ENCODE measurements at regions not wholly inside any gene's neighbourhood (a gene's known extent, or its start where the extent isn't known, plus 50 kb on each side); places are given as distances from the start of the nearest gene placed in this dataset.

- Histone ChIP-seq H4K91ac (ENCODE audit: low read depth, low read length, poor library complexity) (no peak overlapping the region), H3K36me3 (replicated peaks in 1 of 2; ENCODE audit: control insufficient read depth in 2 of 2, insufficient read depth in 2 of 2, low read length in 2 of 2) (peaks cover 0 to 2% of the 10 kb centered on the region in 2 donors), H2AFZ (ENCODE audit: low read length) (no peak overlapping the region), H4K8ac (ENCODE audit: low read depth, low read length) (no peak overlapping the region), H3K4me3 (ENCODE audit: low read length in 2 of 2) (no peak overlapping the region), H3K9me3 (replicated peaks in 1 of 2; ENCODE audit: control insufficient read depth in 2 of 2, insufficient read depth in 1 of 2, low read depth in 1 of 2, low read length in 2 of 2) (peaks cover 0 to 2% of the 10 kb centered on the region in 2 donors), H3K9ac (ENCODE audit: low read depth, low read length, poor library complexity) (no peak overlapping the region), H3K18ac (ENCODE audit: low read length) (no peak overlapping the region), H3K4me2 (ENCODE audit: insufficient read depth, low read length, poor library complexity, severe bottlenecking) (no peak overlapping the region), H2BK12ac (ENCODE audit: low read length) (no peak overlapping the region), H3K14ac (ENCODE audit: low read length) (no peak overlapping the region), H3K23ac (ENCODE audit: low read depth, low read length, poor library complexity) (no peak overlapping the region), H2BK15ac (ENCODE audit: low read length) (no peak overlapping the region), H2BK5ac (ENCODE audit: low read length) (no peak overlapping the region), H2AK5ac (ENCODE audit: low read depth, low read length) (no peak overlapping the region), H3K4me1 (ENCODE audit: control insufficient read depth in 2 of 2, insufficient read depth in 1 of 2, low read depth in 1 of 2, low read length in 2 of 2) (no peaks in the 10 kb centered on the region), H3K27ac (replicated peaks; ENCODE audit: low read length) (no peak overlapping the region), H2BK120ac (ENCODE audit: low read depth, low read length) (no peak overlapping the region), H3K79me1 (ENCODE audit: low read depth, low read length) (no peaks in the 10 kb centered on the region), H3K4ac (ENCODE audit: low read length) (no peak overlapping the region), H3K27me3 (ENCODE audit: control insufficient read depth in 3 of 3, insufficient read depth in 3 of 3, low read depth in 1 of 3, low read length in 3 of 3) (no peaks in the 10 kb centered on the region)
- no peak for DNase-seq (ENCODE audit: low spot score)
- no CpG with 5 or more reads among the region's 5 CpGs for WGBS, 2 donors (ENCODE audit: extremely low coverage in 2 of 2, insufficient read length in 2 of 2, insufficient replicate concordance in 1 of 2)
These were observed 224.0 kb upstream of the TENM3 start for GRCh38 chr4:182019148-182019652.

- no peaks in the 10 kb centered on the region for H3K4me1 ChIP-seq (ENCODE audit: control insufficient read depth in 2 of 2, insufficient read depth in 1 of 2, low read depth in 1 of 2, low read length in 2 of 2)
- H2BK120ac ChIP-seq (ENCODE audit: low read depth, low read length): no peak overlapping the region
- no peaks in the 10 kb centered on the region for H3K27me3 ChIP-seq (ENCODE audit: control insufficient read depth in 3 of 3, insufficient read depth in 3 of 3, low read depth in 1 of 3, low read length in 3 of 3)
- no peak overlapping the region for H3K4ac ChIP-seq (ENCODE audit: low read length)
- H2AK5ac ChIP-seq (ENCODE audit: low read depth, low read length): no peak overlapping the region
- H4K8ac ChIP-seq (ENCODE audit: low read depth, low read length): no peak overlapping the region
- no peak overlapping the region for H2BK12ac ChIP-seq (ENCODE audit: low read length)
- H3K4me3 ChIP-seq (ENCODE audit: low read length in 2 of 2): no peak overlapping the region
- no peak overlapping the region for H2BK15ac ChIP-seq (ENCODE audit: low read length)
- WGBS, 2 donors (ENCODE audit: extremely low coverage in 2 of 2, insufficient read length in 2 of 2, insufficient replicate concordance in 1 of 2): 100% methylated on average over 1 of the region's 5 CpGs; no CpG with 5 or more reads in 1 of the 2 donors
- peaks cover 0 to 2% of the 10 kb centered on the region in 2 donors for H3K9me3 ChIP-seq (replicated peaks in 1 of 2; ENCODE audit: control insufficient read depth in 2 of 2, insufficient read depth in 1 of 2, low read depth in 1 of 2, low read length in 2 of 2)
- H3K79me1 ChIP-seq (ENCODE audit: low read depth, low read length): no peaks in the 10 kb centered on the region
- no peak overlapping the region for H3K23ac ChIP-seq (ENCODE audit: low read depth, low read length, poor library complexity)
- H4K91ac ChIP-seq (ENCODE audit: low read depth, low read length, poor library complexity): no peak overlapping the region
- no peak overlapping the region for H3K4me2 ChIP-seq (ENCODE audit: insufficient read depth, low read length, poor library complexity, severe bottlenecking)
- H3K9ac ChIP-seq (ENCODE audit: low read depth, low read length, poor library complexity): no peak overlapping the region
- no peak overlapping the region for H3K14ac ChIP-seq (ENCODE audit: low read length)
- DNase-seq (ENCODE audit: low spot score): no peak
- H2AFZ ChIP-seq (ENCODE audit: low read length): no peak overlapping the region
- H3K36me3 ChIP-seq (replicated peaks in 1 of 2; ENCODE audit: control insufficient read depth in 2 of 2, insufficient read depth in 2 of 2, low read length in 2 of 2): no peaks in the 10 kb centered on the region
- H3K27ac ChIP-seq (replicated peaks; ENCODE audit: low read length): no peak overlapping the region
- no peak overlapping the region for H3K18ac ChIP-seq (ENCODE audit: low read length)
- no peak overlapping the region for H2BK5ac ChIP-seq (ENCODE audit: low read length)
These were observed 220.3 kb upstream of the TENM3 start for GRCh38 chr4:182022909-182023308.

GRCh38 chr4:182023469-182023868, 219.7 kb upstream of the TENM3 start:
- no peak overlapping the region for H3K14ac ChIP-seq (ENCODE audit: low read length)

GRCh38 chr4:182042945-182043344, 200.3 kb upstream of the TENM3 start:
- no peak for DNase-seq (ENCODE audit: low spot score)

More at GRCh38 chr4:182023469-182023868, 219.7 kb upstream of the TENM3 start:
- Histone ChIP-seq H3K36me3 (replicated peaks in 1 of 2; ENCODE audit: control insufficient read depth in 2 of 2, insufficient read depth in 2 of 2, low read length in 2 of 2) (no peaks in the 10 kb centered on the region), H4K91ac (ENCODE audit: low read depth, low read length, poor library complexity) (no peak overlapping the region), H2BK120ac (ENCODE audit: low read depth, low read length) (no peak overlapping the region), H3K9me3 (replicated peaks in 1 of 2; ENCODE audit: control insufficient read depth in 2 of 2, insufficient read depth in 1 of 2, low read depth in 1 of 2, low read length in 2 of 2) (peaks cover 0 to 2% of the 10 kb centered on the region in 2 donors), H3K18ac (ENCODE audit: low read length) (no peak overlapping the region), H3K27me3 (ENCODE audit: control insufficient read depth in 3 of 3, insufficient read depth in 3 of 3, low read depth in 1 of 3, low read length in 3 of 3) (no peaks in the 10 kb centered on the region), H2AK5ac (ENCODE audit: low read depth, low read length) (no peak overlapping the region), H2AFZ (ENCODE audit: low read length) (no peak overlapping the region), H3K9ac (ENCODE audit: low read depth, low read length, poor library complexity) (no peak overlapping the region), H2BK15ac (ENCODE audit: low read length) (no peak overlapping the region), H3K4me3 (ENCODE audit: low read length in 2 of 2) (no peak overlapping the region), H4K8ac (ENCODE audit: low read depth, low read length) (no peak overlapping the region), H2BK5ac (ENCODE audit: low read length) (no peak overlapping the region), H3K27ac (replicated peaks; ENCODE audit: low read length) (no peak overlapping the region), H3K4me2 (ENCODE audit: insufficient read depth, low read length, poor library complexity, severe bottlenecking) (no peak overlapping the region), H3K4ac (ENCODE audit: low read length) (no peak overlapping the region), H3K4me1 (ENCODE audit: control insufficient read depth in 2 of 2, insufficient read depth in 1 of 2, low read depth in 1 of 2, low read length in 2 of 2) (no peaks in the 10 kb centered on the region), H3K79me1 (ENCODE audit: low read depth, low read length) (no peaks in the 10 kb centered on the region), H2BK12ac (ENCODE audit: low read length) (no peak overlapping the region), H3K23ac (ENCODE audit: low read depth, low read length, poor library complexity) (no peak overlapping the region)
- DNase-seq (ENCODE audit: low spot score): no peak
- no CpG with 5 or more reads among the region's 3 CpGs for WGBS, 2 donors (ENCODE audit: extremely low coverage in 2 of 2, insufficient read length in 2 of 2, insufficient replicate concordance in 1 of 2)

More at GRCh38 chr4:182042945-182043344, 200.3 kb upstream of the TENM3 start:
- Histone ChIP-seq H3K23ac (ENCODE audit: low read depth, low read length, poor library complexity) (no peak overlapping the region), H3K4me1 (ENCODE audit: control insufficient read depth in 2 of 2, insufficient read depth in 1 of 2, low read depth in 1 of 2, low read length in 2 of 2) (no peaks in the 10 kb centered on the region), H2AK5ac (ENCODE audit: low read depth, low read length) (no peak overlapping the region), H2BK120ac (ENCODE audit: low read depth, low read length) (no peak overlapping the region), H3K14ac (ENCODE audit: low read length) (no peak overlapping the region), H2AFZ (ENCODE audit: low read length) (no peak overlapping the region), H3K9ac (ENCODE audit: low read depth, low read length, poor library complexity) (no peak overlapping the region), H2BK15ac (ENCODE audit: low read length) (no peak overlapping the region), H3K4me2 (ENCODE audit: insufficient read depth, low read length, poor library complexity, severe bottlenecking) (no peak overlapping the region), H3K27me3 (ENCODE audit: control insufficient read depth in 3 of 3, insufficient read depth in 3 of 3, low read depth in 1 of 3, low read length in 3 of 3) (no peaks in the 10 kb centered on the region), H2BK12ac (ENCODE audit: low read length) (no peak overlapping the region), H3K4ac (ENCODE audit: low read length) (no peak overlapping the region), H3K9me3 (replicated peaks in 1 of 2; ENCODE audit: control insufficient read depth in 2 of 2, insufficient read depth in 1 of 2, low read depth in 1 of 2, low read length in 2 of 2) (no peaks in the 10 kb centered on the region), H2BK5ac (ENCODE audit: low read length) (no peak overlapping the region), H3K79me1 (ENCODE audit: low read depth, low read length) (no peaks in the 10 kb centered on the region), H3K18ac (ENCODE audit: low read length) (no peak overlapping the region), H4K8ac (ENCODE audit: low read depth, low read length) (no peak overlapping the region), H4K91ac (ENCODE audit: low read depth, low read length, poor library complexity) (no peak overlapping the region), H3K27ac (replicated peaks; ENCODE audit: low read length) (no peak overlapping the region), H3K36me3 (replicated peaks in 1 of 2; ENCODE audit: control insufficient read depth in 2 of 2, insufficient read depth in 2 of 2, low read length in 2 of 2) (no peaks in the 10 kb centered on the region), H3K4me3 (ENCODE audit: low read length in 2 of 2) (no peak overlapping the region)
- no CpG with 5 or more reads among the region's 8 CpGs for WGBS, 2 donors (ENCODE audit: extremely low coverage in 2 of 2, insufficient read length in 2 of 2, insufficient replicate concordance in 1 of 2)

All from neuronal stem cell (in vitro differentiated cells).